Endothelial cell of hepatic sinusoid (primary cell): ENCODE measurements at regions not wholly inside any gene's neighbourhood (a gene's known extent, or its start where the extent isn't known, plus 50 kb on each side); places are given as distances from the start of the nearest gene placed in this dataset.

ENCODE experiments used
- in situ Hi-C: cut with HindIII; loops from 2 replicates; pipeline ENCODE4 v1.10.0; 2017; ENCODE audit warnings: low sequenced_read_pairs

DNA sequence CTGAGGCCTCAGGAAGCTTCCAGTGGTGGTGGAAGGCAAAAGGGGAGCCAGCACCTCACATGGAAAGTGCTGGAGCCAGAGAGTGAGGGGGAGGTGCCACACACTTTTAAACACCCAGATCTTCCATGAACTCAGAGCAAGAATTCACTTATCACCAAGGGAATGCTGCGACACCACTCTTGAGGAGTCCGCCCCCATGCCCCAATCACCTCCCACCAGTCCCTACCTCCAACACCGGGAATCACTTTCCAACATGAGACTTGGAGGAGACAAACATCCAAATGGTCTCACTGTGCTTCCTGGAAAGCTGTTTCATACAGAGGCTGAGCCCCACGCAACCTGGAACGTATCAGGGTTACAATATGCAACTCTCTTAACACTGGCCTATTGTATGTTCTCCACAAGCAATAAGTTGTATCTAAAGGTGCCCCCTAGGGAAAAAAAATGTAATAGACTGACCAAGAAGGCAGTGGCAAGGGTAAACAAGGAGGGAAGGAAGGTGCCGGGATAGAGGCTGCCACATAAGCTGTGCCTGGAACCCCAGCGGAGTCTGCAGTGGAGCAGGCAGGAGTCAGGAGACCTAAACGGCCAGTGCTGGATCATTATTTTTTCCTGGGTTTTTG, 106.7 kb upstream of the FOXF1 start:
- in situ Hi-C loops = loop anchor here (5.0 kb wide), 2 partner anchors 59 to 66 kb away; no protein-coding TSS in a partner anchor

DNA sequence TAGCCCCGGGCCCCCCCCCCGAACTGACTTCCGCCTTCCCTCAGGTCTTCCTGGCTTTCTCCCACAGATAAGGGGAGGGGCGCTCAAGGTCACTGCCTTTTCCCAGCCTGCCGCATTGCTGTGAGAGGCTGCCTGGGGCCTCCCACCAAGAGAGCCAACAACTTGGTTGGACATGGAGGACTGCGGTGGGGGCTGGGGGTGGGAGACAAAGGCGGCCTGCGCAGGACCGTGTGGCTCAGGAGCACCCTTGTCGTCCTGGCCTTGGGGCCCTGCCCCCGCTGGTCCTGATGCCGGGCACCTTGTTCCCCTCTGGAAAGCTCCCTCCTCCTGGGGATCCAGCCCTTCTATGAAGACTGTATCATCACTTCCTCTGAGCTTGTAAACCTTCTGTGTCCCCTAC, 105.6 kb upstream of the FOXF1 start:
- in situ Hi-C loops = loop anchor here (5.0 kb wide), 2 partner anchors 58 to 67 kb away; no protein-coding TSS in a partner anchor

DNA sequence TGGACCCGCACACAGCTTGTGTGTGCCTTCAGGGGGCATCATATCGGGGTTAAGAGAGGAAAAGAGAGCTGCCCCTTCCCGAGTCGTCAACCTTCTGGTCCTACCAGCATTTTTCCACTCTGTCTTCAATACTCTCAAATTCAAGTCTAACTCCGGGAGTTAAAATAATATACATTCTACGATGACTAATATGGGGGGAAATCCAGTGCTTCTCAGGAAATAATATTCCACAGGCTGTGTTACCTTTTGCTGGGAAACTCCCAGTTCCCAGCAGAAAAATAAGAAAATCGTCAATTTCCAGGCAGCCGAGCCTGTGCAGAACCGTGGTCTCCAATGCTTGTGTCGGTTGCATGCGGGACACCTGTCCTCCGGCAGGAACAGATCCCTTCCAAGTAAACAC, 105.0 kb upstream of the FOXF1 start:
- in situ Hi-C loops = no loop called here

DNA sequence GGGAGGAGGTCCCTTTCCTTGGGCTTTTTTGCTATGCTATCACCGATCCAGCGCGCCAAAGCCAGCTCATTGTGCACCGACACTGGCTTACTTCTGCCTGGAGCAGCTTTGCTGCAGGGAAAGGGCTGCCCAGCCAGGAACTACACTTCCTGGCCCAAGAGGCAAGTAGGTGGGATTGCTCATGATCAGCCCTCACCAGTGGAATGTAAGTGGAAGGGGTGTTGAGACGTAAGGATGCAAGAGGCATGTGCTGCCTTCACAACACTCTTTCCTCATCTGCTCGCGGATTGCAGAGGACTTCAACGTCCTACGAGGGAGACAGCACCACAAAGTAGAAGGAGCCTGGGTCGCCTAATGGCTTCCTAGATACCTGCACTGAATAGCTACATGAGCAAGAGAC, 104.3 kb upstream of the FOXF1 start:
- in situ Hi-C loops = no loop called here

DNA sequence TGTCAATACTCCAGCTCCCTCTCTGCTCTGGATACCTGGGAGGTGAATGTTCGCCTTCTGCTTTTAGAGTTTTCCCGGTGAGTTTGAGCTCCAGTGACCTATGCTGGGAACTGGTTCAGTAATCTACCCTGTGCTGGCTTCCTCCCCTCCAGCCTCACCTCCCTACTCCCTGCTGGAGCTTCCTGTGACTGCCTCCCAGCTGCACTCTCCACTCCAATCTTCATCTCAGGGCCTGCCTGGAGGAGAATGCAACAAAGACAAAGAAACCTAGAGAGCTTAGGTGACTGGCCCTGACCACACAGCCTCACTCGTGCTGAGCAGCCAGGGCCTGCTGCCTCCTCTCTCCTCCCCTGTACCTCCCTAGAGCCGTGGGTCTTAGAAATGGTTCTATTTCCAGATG, 101.6 kb upstream of the FOXF1 start:
- in situ Hi-C loops = no loop called here

DNA sequence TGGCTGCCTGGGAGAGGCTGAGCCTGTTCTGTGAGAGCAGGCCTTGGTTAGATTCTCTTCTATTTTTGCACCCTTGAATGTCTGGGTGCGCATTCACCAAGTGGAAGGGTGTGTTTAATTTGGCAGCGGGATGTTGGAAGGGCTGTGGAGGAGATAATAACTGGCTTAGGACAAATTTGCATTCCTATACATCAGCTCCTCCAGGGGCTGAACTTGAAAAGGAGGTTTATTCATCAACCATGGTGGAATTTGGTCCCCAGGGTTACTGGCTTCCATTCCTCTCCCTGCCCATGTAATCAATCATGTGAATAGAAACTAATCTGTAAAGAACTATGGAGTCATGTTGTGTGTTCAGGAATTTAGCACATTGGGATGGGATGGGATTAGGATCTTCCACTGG, 100.2 kb upstream of the FOXF1 start:
- in situ Hi-C loops = no loop called here

DNA sequence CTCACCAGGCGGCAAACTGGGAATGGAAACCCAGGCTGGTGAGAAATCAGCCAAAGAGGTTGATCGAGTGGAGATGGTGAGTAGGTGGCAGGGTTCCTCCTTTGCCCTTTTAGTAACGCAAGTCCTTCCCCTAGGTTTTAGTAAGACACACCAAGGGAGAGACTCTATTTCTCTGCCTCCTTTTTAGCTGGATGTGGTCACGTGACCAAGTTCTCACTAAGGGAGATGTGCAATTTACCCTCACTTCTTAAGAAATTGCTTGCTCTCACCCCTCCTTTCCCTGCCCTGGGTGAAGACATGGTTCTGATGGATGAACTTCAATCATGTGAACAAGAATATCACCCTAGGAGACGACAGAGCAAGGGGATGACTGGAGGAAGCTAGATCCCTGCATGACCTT, 99.8 kb upstream of the FOXF1 start:
- in situ Hi-C loops = no loop called here

DNA sequence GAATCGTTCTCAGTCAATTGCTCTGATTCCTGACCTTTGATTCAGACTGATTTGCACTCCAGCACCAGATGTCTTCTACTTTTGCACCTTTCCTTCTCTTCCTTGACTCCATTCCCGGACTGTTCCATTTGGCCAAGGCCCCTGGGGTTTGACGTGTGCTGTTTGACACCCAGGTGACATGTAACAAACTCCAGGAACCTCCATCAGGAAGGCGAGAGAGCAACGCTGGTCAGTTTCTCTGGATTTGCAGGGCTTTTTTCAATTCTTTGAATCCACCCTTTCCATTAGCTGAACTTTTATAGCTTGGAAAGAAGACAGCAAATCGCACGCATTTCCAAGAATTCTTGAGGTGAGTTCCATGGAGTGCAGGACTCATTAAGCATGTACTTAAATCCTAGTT, 98.4 kb upstream of the FOXF1 start:
- in situ Hi-C loops = no loop called here

DNA sequence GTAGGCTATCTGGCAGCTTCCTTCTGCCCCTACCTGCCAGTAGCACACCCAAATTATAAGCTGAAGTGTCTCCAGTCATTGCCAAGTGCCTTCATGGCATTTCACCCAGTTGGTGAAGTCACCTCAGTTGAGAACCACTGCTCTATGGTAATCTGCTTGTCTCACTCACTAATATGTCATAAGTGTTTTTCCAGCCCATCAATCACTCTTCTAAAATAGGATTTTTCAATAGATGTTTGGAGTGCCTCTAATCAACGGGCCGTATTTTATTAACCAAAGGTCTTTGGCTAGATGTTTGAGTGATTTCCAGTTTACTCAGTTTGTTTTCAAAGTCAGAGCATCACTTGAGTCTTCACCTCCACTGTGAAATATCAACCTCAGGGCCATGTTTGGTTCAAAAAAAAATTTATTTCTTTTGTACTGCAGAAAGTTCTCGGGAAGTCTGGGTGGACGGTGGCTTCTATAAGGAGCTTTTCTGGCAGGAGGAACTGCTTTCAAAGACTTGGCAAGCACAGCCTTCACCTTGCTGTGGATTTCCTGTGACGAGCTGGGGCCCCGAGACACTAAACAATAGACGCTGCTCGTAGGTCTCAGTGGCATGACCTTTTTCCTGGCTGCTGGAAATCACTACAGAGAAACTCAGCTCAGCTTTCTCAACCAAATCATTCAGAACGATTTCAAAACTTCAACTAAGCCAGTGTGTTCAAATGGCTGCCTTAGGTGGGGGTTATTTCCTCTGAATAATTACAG, 95.2 kb upstream of the FOXF1 start:
- in situ Hi-C loops = no loop called here

DNA sequence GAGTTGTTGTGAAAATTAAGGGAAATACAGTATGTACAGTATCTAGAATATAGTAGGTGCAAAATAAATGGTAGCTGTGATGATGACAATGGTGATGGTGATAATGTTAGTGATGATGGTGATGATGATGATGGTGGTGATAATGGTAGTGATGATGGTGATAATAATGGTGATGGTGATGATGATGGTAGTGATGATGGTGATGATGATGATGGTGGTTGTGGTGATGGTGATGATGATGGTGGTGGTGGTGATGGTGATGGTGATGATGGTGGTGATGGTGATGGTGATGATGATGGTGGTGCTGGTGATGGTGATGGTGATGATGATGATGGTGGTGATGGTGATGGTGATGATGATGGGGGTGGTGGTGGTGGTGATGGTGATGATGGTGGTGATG, 91.3 kb upstream of the FOXF1 start:
- in situ Hi-C loops = no loop called here

DNA sequence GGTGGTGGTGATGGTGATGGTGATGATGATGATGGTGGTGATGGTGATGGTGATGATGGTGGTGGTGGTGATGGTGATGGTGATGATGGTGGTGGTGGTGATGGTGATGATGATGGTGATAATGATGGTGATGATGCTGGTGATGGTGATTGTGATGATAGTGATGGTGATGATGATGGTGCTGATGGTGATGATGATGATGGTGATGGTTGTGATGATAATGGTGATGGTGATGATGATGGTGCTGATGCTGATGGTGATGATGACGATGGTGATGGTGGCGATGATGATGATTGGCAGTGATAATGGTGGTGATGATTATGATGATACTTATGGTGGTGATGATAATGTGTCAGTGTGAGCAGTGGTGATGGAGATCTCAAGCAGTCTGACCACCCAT, 90.8 kb upstream of the FOXF1 start:
- in situ Hi-C loops = no loop called here

DNA sequence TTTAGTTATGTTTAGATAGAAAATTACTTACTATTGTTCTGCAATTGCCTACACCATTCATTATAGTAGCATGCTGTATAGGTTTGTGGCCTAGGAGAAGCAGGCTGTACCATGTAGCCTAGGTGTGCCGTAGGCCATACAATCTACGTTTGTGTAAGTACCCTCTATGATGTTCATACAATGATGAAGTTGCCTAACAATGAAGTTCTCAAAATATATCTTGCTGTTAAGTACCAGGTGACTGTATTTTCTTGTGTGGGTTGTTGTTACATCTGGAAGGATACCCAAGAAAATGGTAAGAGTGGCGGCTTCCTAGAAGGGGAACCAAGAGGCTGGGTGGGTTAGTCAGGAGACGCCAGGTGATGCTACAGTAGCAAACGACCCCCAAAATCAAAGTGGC, 88.3 kb upstream of the FOXF1 start:
- in situ Hi-C loops = no loop called here

DNA sequence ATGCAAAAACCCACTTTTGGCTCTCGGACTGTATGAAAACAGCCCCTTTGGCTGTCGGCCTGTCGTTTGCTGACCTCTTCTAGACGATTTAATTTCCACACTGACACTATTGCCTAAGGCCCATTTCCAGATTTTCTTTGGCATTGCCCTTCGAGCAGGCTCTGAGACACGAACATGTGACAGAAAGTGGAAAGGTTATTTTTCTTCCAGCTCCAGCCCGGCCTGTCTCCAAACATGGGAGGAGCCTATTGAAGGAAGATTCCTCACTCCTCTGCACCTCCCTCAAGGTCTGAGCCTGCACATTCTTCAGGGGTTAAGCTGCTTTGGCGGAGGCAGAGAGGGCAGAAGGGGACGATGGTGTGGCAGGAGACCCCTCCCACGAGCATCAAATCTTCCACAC, 85.9 kb upstream of the FOXF1 start:
- in situ Hi-C loops = no loop called here

DNA sequence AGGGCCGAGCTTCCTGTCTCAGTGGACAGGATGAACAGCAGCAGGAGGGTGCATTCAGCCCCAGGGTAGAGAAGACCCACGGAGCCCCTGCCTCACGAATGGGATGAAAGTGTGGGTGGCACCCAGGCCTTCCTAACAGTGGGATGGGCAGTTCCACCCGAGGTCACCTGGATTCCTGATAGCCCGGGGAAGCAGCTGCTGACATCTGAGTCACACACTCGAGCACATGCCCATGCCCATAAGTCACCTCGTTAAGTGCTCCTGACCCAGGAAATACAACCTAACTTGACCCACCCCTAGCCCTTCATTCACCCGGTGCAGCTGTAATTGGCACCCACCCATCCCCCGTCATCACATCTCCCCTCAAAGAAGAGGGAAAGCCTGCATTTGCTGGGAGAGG, 85.3 kb upstream of the FOXF1 start:
- in situ Hi-C loops = no loop called here

DNA sequence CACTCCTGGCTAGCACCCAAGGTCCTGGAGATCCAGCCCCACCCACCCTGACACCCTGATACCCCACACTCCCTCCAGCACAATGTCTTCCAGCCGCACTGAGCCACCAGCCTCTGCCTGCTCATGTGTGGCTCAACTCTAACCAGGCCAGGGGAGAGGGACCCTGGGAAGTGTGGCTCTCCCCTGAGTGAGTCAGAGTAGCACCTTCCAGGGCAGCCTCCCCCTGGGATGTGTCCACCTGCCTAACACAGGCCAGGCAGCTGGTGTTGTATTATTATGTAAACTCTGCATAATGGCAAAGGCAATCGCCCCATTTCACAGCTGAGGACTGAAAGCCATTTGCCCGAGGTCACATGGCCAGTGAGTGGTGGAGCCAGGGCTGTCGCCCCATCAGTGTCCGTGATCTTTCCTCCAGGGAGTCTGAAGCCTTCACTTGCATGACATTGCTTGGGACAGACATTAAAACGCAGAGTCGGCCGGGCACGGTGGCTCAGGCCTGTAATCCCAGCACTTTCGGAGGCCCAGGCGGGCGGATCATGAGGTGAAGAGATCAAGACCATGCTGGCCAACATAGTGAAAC, 84.2 kb upstream of the FOXF1 start:
- in situ Hi-C loops = no loop called here

DNA sequence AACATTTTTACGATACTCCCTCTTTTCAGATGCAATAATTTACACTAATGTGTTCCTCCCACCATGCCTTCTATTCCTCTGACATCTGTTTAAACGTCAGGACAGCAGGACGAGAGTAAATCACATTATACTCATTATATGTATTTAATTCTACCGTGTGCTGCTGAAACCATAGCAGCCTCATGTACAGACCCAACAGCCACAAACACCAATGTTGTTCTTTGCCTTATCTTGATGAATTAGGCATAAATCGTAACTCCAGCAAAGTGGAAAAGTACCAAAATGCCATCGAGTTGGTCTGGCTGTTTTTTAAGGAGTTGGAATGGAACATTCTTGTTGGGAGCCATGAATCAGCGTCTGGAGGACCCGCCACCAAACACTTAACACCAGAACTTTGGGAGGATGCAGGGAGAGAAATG, 82.9 kb upstream of the FOXF1 start:
- in situ Hi-C loops = no loop called here

DNA sequence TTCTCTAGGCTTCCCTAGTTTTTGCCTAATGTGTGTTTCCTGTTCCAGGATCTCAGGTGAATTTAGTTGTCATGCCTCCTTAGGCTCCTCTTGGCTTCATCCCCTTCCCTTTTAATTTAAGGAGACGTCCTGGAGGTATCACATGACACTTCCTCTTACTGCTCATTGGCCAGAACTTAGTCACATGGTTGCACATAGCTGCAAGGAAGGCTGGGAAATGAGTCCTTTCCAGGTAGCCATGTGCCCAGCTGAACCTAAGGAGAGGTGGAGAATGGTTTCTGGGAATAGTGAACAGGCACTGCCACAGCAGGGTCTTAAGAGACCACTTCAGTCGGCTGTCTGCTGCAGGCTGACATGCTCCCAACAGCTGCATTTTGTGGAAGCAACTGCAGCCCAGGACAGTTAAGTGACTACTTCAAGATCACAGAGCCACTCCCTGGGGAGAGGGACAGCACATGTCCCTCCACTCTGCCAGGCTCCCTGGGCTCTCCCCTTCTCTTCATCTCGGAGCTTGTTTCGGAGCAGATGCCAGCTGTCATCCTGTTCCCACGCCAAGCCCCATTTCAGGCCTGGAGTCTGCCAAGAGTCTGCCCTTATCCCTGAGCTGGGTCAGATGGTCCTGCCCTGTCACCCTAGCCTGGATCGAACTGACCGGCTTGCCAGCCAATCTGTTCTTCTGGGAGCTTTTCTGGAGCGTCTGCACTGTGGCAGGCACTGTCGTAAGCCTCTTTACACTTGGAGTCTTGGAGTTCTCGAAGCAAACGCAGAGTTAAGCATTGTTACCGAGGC, 81.4 kb upstream of the FOXF1 start:
- in situ Hi-C loops = no loop called here

DNA sequence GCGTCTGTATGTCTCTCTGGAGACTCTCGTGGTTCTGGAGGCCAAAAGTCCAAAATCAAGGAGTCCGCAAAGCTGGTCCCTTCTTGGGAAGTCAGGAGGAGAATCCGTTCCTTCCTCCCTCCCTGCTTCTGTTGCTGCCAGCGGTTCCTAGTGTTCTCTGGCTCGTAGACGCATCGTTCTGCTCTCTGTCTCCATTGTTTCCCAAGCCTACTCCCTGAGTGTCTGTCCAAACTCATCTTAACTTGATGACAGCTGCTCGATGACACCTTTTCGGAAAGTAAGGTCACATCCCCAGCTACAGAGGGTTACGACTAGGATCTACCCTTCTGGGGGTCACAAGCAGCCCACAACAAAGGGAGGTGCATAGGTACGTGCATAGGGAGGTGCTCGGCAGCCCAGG, 80.7 kb upstream of the FOXF1 start:
- in situ Hi-C loops = no loop called here

DNA sequence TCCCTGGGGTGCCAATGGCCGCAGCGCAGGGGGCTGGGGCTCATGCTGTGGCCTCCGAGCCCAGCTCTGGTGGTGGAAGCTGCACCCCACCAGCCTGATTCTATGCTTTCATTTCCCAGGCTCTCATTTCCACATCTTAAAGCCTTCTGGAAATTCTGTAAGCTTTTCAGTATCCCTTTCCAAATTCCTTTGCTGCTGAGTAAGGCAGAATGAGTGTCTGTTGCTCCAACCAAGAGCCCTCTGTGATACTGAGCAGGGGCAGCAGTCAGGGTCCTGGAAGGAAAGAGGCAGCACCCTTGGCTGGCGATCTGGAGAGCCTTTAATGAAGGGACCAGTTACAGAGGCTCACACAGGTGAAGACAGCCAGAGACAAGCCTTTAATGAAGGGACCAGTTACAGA, 79.5 kb upstream of the FOXF1 start:
- in situ Hi-C loops = no loop called here

DNA sequence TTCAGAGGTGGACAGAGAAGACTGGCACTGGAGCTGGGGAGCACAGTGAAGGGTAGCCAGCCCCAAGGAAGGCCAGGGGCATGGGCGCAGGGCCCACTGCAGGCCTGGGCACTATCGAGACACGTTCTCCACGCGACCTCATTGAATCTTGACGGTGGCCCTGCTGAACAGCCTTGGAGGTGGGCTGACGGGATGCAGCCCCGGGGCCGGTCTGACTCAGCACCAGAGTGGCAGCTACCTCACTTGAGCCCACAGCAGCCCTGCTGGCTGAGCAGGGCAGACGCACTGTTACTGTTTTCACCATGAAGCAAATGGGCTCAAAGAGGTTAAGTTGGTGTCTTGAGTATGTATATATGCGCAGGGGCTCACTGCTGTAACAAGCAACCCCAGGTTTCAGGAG, 78.8 kb upstream of the FOXF1 start:
- in situ Hi-C loops = no loop called here

DNA sequence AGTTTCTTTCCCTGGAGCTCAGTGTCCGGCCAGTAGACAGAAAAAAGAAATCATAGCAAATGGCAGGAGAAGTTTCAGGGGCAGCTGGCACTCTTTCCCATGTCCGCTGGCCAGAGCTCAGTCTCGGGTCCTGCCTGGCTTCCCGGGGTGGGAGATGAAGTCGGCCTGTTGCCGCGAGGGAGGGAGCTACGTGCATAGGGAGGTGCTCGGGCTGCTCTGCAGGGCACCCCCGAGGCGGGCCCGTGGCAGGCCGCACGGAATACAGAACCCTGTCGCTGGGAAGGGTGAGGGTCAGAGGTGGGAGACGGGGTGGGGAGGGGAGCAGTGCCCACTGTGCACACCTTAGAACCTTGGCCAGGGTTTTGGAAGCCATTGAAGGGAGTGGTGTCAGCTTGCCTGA, 78.3 kb upstream of the FOXF1 start:
- in situ Hi-C loops = no loop called here

DNA sequence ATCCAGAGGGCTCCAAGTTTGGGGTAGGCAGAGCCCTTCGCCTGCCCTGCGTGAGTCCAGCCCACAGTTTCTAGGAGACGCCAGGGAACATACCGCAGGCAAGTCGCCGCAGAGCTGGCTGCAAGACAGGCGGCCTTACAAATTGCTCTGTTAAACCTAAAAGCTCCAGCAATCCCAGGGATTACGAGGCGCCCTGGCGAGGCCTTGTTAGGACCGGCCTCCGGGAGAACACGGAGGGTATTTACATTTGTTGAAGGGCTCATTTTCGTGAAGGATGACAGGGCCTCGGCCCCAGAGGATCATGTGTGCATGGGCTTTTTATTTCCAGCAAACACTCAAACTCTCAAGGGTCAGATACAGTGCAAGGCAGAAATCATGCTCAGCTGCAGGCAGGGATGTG, 77.6 kb upstream of the FOXF1 start:
- in situ Hi-C loops = no loop called here
